Left ventricle myocardium superior (tissue), 1 donor: ENCODE measurements at regions not wholly inside any gene's neighbourhood (a gene's known extent, or its start where the extent isn't known, plus 50 kb on each side); places are given as distances from the start of the nearest gene placed in this dataset.

ENCODE experiments used
- ATAC-seq: fragments of 200-7000 bp; cut with Tn5 transposase; one replicate; pipeline ENCODE4 v1.9.1; 2020; ENCODE audit warnings: mild to moderate bottlenecking, moderate library complexity
- DNase-seq: peaks from one replicate; pipeline ENCODE4 v3.0.0-alpha.2; 2020
- intact Hi-C: fragments of 100-400 bp; cut with micrococcal nuclease; formaldehyde crosslinking; loops from one replicate; pipeline ENCODE4 v1.11.0; 2022
- donor health status: DM: no; HTN: yes; CAD: no; lungs with severe emphysema.

DNA sequence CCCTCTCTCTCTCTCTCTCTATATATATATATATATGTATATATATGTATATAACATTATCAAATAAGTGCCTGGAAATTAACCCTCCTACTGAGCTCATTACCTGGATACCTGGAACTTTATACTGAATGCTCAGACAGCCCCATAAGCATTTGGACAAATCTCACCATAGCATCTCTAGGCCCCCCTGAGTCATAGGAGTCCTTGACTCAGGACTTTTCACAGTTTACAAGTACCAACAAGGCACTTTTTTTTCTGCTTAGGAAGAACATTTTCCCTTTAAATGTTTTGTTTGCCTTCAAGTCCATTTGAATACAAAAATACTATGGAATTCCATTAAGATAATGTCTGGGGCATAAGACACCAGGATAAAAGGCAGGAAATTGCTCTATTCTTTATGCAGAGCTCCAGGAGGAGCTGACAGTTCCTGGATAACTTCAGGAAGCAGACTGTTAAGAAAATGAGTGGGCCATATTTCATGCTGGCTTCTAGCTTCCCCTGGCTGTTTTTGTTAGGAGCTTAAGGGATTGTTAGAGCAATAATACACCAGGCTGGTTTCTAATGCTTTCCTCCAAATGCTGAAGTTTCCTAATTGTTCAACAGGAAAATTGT, 171.7 kb upstream of the ASIC2 start:
- ATAC-seq = no peak
- DNase-seq = no peak
- intact Hi-C loops = no loop called here

DNA sequence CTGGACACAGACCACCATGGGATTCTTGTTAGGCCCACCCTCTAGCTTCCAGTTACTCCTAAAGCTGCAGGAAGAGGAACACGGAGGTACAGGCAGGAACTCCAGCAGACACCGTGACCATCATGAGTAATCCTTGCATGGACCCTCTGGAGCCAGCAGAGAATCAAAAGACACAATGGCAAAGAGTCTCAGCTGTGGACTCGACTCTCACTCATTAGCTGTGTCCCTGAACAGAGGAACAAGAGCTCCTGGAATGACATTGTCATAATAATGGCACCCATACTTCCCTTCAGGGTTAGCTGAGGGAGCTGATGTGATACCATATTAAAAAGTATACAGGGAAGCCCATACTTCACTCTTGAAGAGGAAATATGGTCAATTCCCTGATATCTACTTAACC, 176.3 kb upstream of the ASIC2 start:
- ATAC-seq (no peak), DNase-seq (no peak)
- intact Hi-C loops = no loop called here

GRCh38 chr17:33469911-33470310, 176.8 kb upstream of the ASIC2 start:
- ATAC-seq (peak; percentile 61), DNase-seq (no peak)
- intact Hi-C loops = no loop called here

DNA sequence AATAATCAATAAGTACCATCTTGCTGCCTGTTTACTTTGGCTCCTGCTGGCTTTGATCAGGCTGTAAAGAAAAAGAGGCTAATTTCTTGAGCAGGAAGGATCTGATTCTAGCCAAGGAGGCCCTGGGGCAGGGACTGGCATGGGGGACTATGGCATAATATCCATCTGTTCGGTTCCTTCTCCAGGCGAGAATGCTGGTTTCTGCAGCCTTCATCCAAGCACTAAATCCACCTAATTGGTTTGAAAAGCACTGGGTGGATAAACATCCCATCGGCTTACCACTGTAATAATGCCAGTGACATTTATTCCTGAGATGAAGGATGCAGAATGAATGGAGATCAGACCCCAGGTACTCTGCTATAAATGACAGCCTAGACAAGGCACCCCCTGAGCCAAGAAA, 180.0 kb upstream of the ASIC2 start:
- intact Hi-C loops = no loop called here
- DNase-seq (no peak), ATAC-seq (no peak)

GRCh38 chr17:33474789-33475188, 181.7 kb upstream of the ASIC2 start:
- ATAC-seq (no peak), DNase-seq (no peak)
- intact Hi-C loops = no loop called here

DNA sequence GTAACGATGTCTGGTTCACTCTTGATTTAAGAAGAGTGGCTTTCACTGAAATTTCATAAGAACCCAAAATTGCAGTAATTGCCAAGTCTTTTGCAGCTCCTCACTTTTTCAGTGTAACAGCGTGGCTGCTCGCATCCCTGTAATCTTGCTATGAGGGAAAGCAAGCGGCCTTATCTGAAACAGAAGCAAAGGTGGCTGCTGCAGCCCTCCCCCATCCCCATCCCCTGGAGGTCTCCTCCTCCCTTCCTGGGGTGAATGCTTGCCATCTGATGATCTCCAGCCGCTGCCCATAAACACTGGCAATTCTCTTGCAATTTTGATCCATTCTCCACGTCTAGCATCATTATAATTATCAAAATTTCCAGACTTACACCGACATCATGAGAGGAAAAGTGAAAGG, 182.5 kb upstream of the ASIC2 start:
- ATAC-seq = no peak
- intact Hi-C loops = no loop called here

GRCh38 chr17:33481652-33482051, 188.6 kb upstream of the ASIC2 start:
- ATAC-seq (no peak), DNase-seq (no peak)
- intact Hi-C loops = no loop called here

More for the DNA sequence above, 182.5 kb upstream of the ASIC2 start:
- DNase-seq = no peak

- ATAC-seq (no peak), DNase-seq (no peak)
- intact Hi-C loops = no loop called here
Observed at GRCh38 chr17:33482636-33483035, 189.5 kb upstream of the ASIC2 start.

- DNase-seq (no peak), ATAC-seq (no peak)
- intact Hi-C loops = no loop called here
Observed at GRCh38 chr17:33484559-33484958, 191.5 kb upstream of the ASIC2 start.

- intact Hi-C loops = no loop called here
- no peak for ATAC-seq
Observed at GRCh38 chr17:33486135-33486885, 193.2 kb upstream of the ASIC2 start.

DNA sequence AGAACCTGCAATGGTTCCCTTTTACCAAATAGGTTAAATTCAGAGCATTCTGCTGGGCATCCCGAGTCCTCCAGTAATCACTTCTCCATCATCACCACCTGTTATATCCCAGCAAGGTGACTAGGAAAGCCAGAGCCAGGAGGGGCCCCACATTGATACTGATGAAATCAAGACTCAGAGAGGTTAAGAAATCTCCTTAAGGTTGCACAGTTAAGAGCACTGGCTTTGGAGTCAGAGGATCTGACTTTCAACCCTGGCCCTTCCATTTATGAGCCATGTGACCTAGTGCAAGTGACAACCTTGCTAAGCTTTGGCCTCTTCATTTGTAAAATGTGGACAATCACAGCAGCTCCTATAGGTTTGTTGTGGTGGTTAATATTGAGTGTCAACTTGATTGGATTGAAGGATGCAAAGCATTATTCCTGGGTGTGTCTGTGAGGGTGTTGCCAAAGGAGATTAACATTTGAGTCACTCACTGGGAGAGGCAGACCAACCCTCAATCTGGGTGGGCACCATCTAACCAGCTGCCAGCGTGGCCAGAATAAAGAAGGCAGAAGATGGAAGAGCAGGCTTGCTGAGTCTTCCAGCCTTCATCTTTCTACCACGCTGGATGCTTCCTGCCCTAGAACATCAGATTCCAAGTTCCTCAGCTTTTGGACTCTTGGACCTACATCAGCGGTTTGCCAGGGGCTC, 194.2 kb upstream of the ASIC2 start:
- intact Hi-C loops = no loop called here
- DNase-seq (no peak), ATAC-seq (no peak)

More at GRCh38 chr17:33486135-33486885, 193.2 kb upstream of the ASIC2 start:
- no peak for DNase-seq

- intact Hi-C loops = no loop called here
- ATAC-seq = no peak
- DNase-seq = no peak
Observed at GRCh38 chr17:33491871-33492481, 198.9 kb upstream of the ASIC2 start.

DNA sequence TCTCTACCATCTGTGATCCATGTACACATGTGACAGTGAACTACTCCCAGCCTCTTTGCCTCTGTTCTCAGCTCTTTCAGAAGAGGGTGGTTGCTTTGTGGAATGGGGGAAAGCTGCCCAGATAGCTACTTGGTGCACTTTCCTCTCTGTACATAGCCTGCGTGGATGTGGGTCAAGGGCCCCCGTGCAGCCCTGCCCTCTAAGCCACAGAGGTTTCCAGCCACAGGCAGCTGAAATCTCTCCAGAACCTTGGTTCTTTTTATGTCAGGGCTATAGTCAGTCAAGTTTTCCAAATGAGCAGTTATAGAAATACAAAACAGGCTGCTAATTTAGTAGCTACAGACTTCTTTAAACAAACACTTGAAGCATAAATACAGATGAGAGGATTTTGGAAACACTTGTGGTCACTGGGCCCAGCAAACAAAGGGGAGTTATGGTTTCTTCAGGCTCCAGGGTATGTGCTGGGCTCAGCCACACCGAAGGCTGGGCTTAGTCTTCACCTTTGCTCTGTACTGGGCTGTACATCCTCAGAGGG, 199.7 kb upstream of the ASIC2 start:
- DNase-seq (no peak), ATAC-seq (no peak)
- intact Hi-C loops = no loop called here

- no peak for DNase-seq
- no peak for ATAC-seq
- intact Hi-C loops = no loop called here
Observed at GRCh38 chr17:33493566-33493965, 200.5 kb upstream of the ASIC2 start.

DNA sequence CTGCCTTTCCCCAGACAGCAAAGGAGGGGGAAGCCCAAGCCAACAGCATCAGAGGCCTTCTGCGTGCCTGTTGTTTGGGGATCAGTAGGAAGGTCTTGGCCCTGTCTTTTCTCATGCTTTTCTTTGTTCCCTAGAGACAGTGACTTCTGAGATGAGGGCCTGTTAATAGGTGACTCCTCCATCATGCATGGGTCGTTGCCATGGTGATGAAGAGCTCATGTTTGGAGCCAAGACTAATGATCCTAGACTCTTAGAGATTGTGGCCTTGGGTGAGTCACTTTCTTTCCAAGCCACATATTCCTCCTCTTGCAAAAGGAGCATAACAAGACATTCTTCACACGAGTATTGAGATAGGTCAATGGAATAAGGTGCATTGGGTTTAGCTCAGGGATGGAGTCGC, 201.1 kb upstream of the ASIC2 start:
- intact Hi-C loops = no loop called here

GRCh38 chr17:33497623-33498022, 204.5 kb upstream of the ASIC2 start:
- no peak for ATAC-seq
- DNase-seq = no peak
- intact Hi-C loops = no loop called here

More for the DNA sequence above, 201.1 kb upstream of the ASIC2 start:
- no peak for ATAC-seq
- DNase-seq = no peak

DNA sequence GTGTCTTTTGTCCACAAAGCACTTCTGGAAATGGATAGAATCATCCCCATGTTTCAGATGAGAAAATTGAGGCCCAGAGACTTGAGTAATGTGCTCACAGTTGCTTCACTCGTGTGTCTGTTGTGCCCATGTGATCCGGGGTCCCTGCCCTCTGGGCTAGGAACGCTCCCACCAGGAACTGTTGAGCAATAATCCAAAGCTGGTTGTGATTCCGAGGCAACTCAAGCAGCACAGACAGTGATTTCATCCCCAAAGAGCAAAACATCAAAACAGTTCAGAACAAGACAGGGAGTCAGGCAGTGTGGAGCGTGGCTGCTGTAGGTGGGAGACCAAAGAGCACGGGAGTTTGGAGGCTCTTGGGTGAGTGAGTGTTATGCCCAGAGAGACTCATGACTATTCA, 205.0 kb upstream of the ASIC2 start:
- intact Hi-C loops = no loop called here
- no peak for ATAC-seq
- no peak for DNase-seq

DNA sequence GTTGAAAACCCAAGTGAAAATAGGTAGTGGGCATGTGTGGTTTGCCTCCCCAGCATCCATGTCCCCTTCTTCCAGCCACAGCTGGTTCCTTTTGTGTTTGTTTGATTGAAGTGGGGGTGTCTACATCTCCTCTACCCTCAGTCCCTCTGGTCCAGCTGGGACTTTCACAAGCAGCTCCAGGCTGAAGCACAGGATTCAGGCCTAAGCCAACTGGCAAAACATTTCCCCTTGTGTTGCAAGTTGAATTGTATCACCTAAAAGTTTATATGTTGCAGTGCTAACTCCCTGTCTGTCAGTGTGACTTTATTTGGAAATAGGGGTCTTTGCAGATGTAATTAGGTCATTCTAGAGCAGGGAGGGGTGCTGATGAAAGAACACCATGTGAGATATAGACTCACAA, 205.9 kb upstream of the ASIC2 start:
- no peak for DNase-seq
- intact Hi-C loops = no loop called here
- ATAC-seq = no peak

- no peak for DNase-seq
- intact Hi-C loops = no loop called here
- ATAC-seq = peak; percentile 44
Observed at GRCh38 chr17:33500151-33500550, 207.1 kb upstream of the ASIC2 start.

GRCh38 chr17:33501185-33501584, 208.1 kb upstream of the ASIC2 start:
- intact Hi-C loops = no loop called here
- no peak for ATAC-seq
- DNase-seq = no peak
